ENCODE measurements at regions not wholly inside any gene's neighbourhood (a gene's known extent, or its start where the extent isn't known, plus 50 kb on each side); places are given as distances from the start of the nearest gene placed in this dataset.

GRCh38 chr4:8703857-8704495 lies 111.4 kb downstream of the CPZ start:
- DNase-seq (ENCODE audit: low spot score): peak; percentile 43
- intact Hi-C loops (cut with DNase I): no loop called here

GRCh38 chr4:8703401-8703696 lies 110.8 kb downstream of the CPZ start:
- DNase-seq (ENCODE audit: low spot score): peak; percentile 67
- intact Hi-C loops (cut with DNase I): no loop called here

GRCh38 chr4:8702516-8703400 lies 110.2 kb downstream of the CPZ start:
- peak; percentile 70 for DNase-seq (ENCODE audit: low spot score)

GRCh38 chr4:8702020-8702495 lies 109.5 kb downstream of the CPZ start:
- DNase-seq (ENCODE audit: low spot score): peak; percentile 24
- intact Hi-C loops (cut with DNase I): no loop called here

More at GRCh38 chr4:8702516-8703400, 110.2 kb downstream of the CPZ start:
- intact Hi-C loops (cut with DNase I): no loop called here

- peak; percentile 66 for DNase-seq (ENCODE audit: low spot score)
- intact Hi-C loops (cut with DNase I): no loop called here
Measured at GRCh38 chr4:8701126-8702019, 108.8 kb downstream of the CPZ start.

GRCh38 chr4:8700531-8700930 lies 108.0 kb downstream of the CPZ start:
- DNase-seq (ENCODE audit: low spot score): peak; percentile 63
- intact Hi-C loops (cut with DNase I): no loop called here

- intact Hi-C loops (cut with DNase I): no loop called here
- DNase-seq (ENCODE audit: low spot score): peak; percentile 70
Measured at GRCh38 chr4:8699479-8700145, 107.0 kb downstream of the CPZ start.

GRCh38 chr4:8699063-8699385 lies 106.5 kb downstream of the CPZ start:
- intact Hi-C loops (cut with DNase I): no loop called here
- DNase-seq (ENCODE audit: low spot score): peak; percentile 51

GRCh38 chr4:8698341-8699062 lies 105.9 kb downstream of the CPZ start:
- intact Hi-C loops (cut with DNase I): no loop called here
- peak; percentile 53 for DNase-seq (ENCODE audit: low spot score)

GRCh38 chr4:8697826-8698225 lies 105.3 kb downstream of the CPZ start:
- DNase-seq (ENCODE audit: low spot score): peak; percentile 74
- intact Hi-C loops (cut with DNase I): no loop called here

GRCh38 chr4:8696369-8697127 lies 104.0 kb downstream of the CPZ start:
- DNase-seq (ENCODE audit: low spot score): peak; percentile 61
- intact Hi-C loops (cut with DNase I): no loop called here

- intact Hi-C loops (cut with DNase I): no loop called here
Measured at GRCh38 chr4:8695237-8696219, 103.0 kb downstream of the CPZ start.

GRCh38 chr4:8694651-8695151 lies 102.1 kb downstream of the CPZ start:
- DNase-seq (ENCODE audit: low spot score): peak; percentile 51
- intact Hi-C loops (cut with DNase I): no loop called here

More at GRCh38 chr4:8695237-8696219, 103.0 kb downstream of the CPZ start:
- DNase-seq (ENCODE audit: low spot score): peak; percentile 49

GRCh38 chr4:8694226-8694625 lies 101.7 kb downstream of the CPZ start:
- intact Hi-C loops (cut with DNase I): no loop called here

GRCh38 chr4:8691151-8691775 lies 98.7 kb downstream of the CPZ start:
- DNase-seq (ENCODE audit: low spot score): peak; percentile 49
- intact Hi-C loops (cut with DNase I): no loop called here

More at GRCh38 chr4:8694226-8694625, 101.7 kb downstream of the CPZ start:
- DNase-seq (ENCODE audit: low spot score): peak; percentile 67
